ENCODE measurements at regions not wholly inside any gene's neighbourhood (a gene's known extent, or its start where the extent isn't known, plus 50 kb on each side); places are given as distances from the start of the nearest gene placed in this dataset.

DNA sequence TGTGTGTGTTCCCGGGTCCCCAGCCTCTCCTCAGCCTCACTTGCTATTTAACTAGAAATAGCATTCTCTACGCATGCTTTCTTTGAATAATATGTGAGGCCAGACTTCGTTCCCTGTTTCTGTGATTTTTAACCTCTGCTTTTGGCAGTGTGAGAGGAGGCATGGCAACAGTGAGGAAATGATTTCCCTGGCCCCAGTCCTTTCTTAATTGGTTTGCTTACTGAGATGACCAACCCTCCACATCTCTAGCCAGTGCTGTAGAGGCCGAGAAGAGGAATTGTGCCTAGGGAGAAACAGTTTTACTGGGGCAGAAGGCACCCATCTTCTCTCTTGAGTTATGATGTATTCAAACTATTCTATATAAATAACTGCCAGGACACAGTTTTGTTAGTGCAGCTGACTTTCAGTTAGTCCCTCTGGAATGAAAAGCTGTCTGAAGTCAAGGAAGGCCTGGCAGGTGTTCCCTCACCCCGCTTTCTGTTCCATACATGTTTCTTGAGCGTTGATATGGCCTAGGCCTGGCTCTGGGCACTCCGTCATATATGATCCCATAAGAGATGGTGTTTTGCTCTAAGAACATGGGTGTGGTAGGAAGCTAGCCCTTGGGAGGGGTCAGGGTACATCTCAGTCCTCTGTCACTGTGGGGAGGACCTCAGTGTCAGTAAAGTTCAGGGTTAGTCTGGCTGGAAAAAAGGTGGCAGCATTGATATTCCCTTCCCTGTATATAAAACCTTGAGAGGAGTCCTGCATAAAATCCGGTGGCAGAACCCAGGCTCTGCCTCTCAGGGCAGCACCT lies 73.7 kb upstream of the NPAS1 start:
- FAIRE-seq, result no peak
- no peak for DNase-seq (ENCODE audit: low read depth)
- H3K4me3 ChIP-seq (ENCODE audit: low read depth, low read length), result no peak overlapping the region
- peaks cover 10% of the 10 kb centered on the region for H3K36me3 ChIP-seq (ENCODE audit: control insufficient read depth, insufficient read depth, low read length)
- no peaks in the 10 kb centered on the region for H3K27me3 ChIP-seq (ENCODE audit: control insufficient read depth, insufficient read depth, low read length)
- TF ChIP-seq, protein P1, sequence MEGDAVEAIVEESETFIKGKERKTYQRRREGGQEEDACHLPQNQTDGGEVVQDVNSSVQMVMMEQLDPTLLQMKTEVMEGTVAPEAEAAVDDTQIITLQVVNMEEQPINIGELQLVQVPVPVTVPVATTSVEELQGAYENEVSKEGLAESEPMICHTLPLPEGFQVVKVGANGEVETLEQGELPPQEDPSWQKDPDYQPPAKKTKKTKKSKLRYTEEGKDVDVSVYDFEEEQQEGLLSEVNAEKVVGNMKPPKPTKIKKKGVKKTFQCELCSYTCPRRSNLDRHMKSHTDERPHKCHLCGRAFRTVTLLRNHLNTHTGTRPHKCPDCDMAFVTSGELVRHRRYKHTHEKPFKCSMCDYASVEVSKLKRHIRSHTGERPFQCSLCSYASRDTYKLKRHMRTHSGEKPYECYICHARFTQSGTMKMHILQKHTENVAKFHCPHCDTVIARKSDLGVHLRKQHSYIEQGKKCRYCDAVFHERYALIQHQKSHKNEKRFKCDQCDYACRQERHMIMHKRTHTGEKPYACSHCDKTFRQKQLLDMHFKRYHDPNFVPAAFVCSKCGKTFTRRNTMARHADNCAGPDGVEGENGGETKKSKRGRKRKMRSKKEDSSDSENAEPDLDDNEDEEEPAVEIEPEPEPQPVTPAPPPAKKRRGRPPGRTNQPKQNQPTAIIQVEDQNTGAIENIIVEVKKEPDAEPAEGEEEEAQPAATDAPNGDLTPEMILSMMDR (IDR thresholded peaks at IDR 0.05; ENCODE audit: insufficient read depth, low read length, severe bottlenecking), result no peak

DNA sequence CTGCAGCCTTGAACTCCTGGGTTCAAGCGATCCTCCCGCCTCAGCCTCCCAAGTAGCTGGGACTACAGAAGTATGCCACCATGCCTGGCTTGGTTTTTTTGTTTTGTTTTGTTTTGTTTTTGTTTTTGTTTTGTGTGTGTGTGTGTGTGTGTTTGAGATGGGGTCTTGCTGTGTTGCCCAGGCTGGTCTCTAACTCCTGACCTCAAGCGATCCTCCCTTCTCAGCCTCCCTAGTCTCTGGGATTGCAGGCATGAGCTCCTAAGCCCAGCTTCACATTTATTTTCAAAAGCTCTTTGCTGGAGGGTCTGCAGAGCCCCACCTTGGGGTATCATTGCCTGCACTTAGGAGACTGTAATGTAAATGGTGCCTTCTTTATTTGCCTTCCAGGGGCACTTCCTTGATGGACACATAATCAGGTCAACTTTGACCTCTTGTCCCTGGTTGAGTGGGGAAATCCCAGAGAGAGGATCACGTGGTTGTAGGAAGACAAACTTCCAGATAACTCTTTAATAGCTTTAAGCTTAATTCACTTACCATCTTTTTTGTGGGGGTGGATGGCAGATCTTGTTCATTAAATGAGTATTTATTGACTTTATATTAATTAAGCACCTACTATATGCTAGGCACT lies 72.9 kb upstream of the NPAS1 start:
- Histone ChIP-seq H3K36me3 (ENCODE audit: control insufficient read depth, insufficient read depth, low read length) (peaks cover 9% of the 10 kb centered on the region), H3K27me3 (ENCODE audit: control insufficient read depth, insufficient read depth, low read length) (no peaks in the 10 kb centered on the region), H3K4me3 (ENCODE audit: low read depth, low read length) (no peak overlapping the region)
- TF ChIP-seq, protein P1 (IDR thresholded peaks at IDR 0.05; ENCODE audit: insufficient read depth, low read length, severe bottlenecking), result no peak
- DNase-seq (ENCODE audit: low read depth) (no peak), FAIRE-seq (no peak)

DNA sequence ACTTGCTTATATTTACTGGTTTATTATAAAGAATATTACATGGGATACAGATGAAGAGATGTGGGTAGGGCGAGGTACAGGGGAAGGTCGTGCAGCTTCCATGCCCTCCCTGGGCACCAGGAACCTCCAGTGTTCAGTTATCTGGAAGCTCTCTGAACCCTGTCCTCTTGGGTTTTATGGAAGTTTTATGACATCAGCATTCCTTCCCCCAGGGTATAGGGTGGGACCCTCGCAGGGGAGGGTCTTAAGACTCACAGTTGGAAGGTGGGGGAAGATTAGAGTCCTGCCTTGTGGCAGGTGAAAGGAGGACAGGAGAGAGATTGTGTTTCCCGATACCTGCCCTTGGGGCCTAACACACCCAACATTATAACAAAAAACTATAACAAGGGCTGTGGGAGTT lies 71.8 kb upstream of the NPAS1 start:
- H3K27me3 ChIP-seq (ENCODE audit: control insufficient read depth, insufficient read depth, low read length), result no peaks in the 10 kb centered on the region
- TF ChIP-seq, protein P1 (IDR thresholded peaks at IDR 0.05; ENCODE audit: insufficient read depth, low read length, severe bottlenecking), result no peak
- no peak for DNase-seq (ENCODE audit: low read depth)
- no peak for FAIRE-seq
- H3K36me3 ChIP-seq (ENCODE audit: control insufficient read depth, insufficient read depth, low read length), result peaks cover 9% of the 10 kb centered on the region
- H3K4me3 ChIP-seq (ENCODE audit: low read depth, low read length), result no peak overlapping the region

- no peaks in the 10 kb centered on the region for H3K27me3 ChIP-seq (ENCODE audit: control insufficient read depth, insufficient read depth, low read length)
- FAIRE-seq (peak; percentile 18), DNase-seq (ENCODE audit: low read depth) (no peak)
- TF ChIP-seq, protein P1 (IDR thresholded peaks at IDR 0.05; ENCODE audit: insufficient read depth, low read length, severe bottlenecking), result no peak
- peaks cover 10% of the 10 kb centered on the region for H3K36me3 ChIP-seq (ENCODE audit: control insufficient read depth, insufficient read depth, low read length)
- H3K4me3 ChIP-seq (ENCODE audit: low read depth, low read length), result no peak overlapping the region
These were observed 69.0 kb upstream of the NPAS1 start for GRCh38 chr19:46950526-46951170.

- TF ChIP-seq, protein P1 (IDR thresholded peaks at IDR 0.05; ENCODE audit: insufficient read depth, low read length, severe bottlenecking), result no peak
- Histone ChIP-seq H3K27me3 (ENCODE audit: control insufficient read depth, insufficient read depth, low read length) (no peaks in the 10 kb centered on the region), H3K36me3 (ENCODE audit: control insufficient read depth, insufficient read depth, low read length) (peaks cover 8% of the 10 kb centered on the region), H3K4me3 (ENCODE audit: low read depth, low read length) (no peak overlapping the region)
- DNase-seq (ENCODE audit: low read depth) (peak; percentile 97), FAIRE-seq (no peak)
These were observed 68.3 kb upstream of the NPAS1 start for GRCh38 chr19:46951171-46951986.
